ENCODE measurements at regions not wholly inside any gene's neighbourhood (a gene's known extent, or its start where the extent isn't known, plus 50 kb on each side); places are given as distances from the start of the nearest gene placed in this dataset.

- H3K4me3 Mint-ChIP-seq (ENCODE audit: low read depth) = no peak overlapping the region
- H3K27ac Mint-ChIP-seq = no peak overlapping the region
- no peaks in the 10 kb centered on the region for H3K9me3 Mint-ChIP-seq (ENCODE audit: low read depth)
- H3K36me3 Mint-ChIP-seq (ENCODE audit: insufficient read depth) = no peaks in the 10 kb centered on the region
- H3K27me3 Mint-ChIP-seq = no peaks in the 10 kb centered on the region
- no peak for DNase-seq (ENCODE audit: low spot score, unreplicated experiment)
- no peak for TF ChIP-seq CTCF (IDR thresholded peaks at IDR 0.05; ENCODE audit: unreplicated experiment)
- peaks cover under 1% of the 10 kb centered on the region for H3K4me1 Mint-ChIP-seq (ENCODE audit: low read depth)
These were observed 1249.3 kb downstream of the CDH12 start for GRCh38 chr5:21603796-21604195.

DNA sequence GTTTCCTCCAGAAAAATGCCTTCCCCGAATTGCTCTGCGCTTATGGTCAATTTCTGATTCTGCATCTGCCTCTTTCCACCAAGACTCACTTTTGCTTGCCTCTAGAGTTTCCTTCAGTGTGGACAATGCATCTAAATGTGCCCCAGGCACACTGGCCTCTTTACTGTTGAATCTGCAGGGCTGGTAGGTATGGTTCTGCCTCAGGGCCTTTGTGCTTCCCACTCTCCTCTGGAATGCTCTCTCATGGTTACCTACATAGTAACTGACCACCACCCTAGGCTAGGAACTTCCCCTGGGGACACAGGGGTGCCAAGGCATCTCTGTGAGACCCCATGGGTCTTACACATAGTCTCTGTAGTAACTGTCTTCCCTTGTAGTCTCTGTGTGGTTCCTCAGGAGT is 1258.6 kb downstream of the CDH12 start:
- no peak for TF ChIP-seq CTCF (IDR thresholded peaks at IDR 0.05; ENCODE audit: unreplicated experiment)
- no peak overlapping the region for H3K27ac Mint-ChIP-seq
- DNase-seq (ENCODE audit: low spot score, unreplicated experiment) = no peak
- no peaks in the 10 kb centered on the region for H3K36me3 Mint-ChIP-seq (ENCODE audit: insufficient read depth)
- no peaks in the 10 kb centered on the region for H3K27me3 Mint-ChIP-seq
- H3K4me3 Mint-ChIP-seq (ENCODE audit: low read depth) = no peak overlapping the region
- H3K9me3 Mint-ChIP-seq (ENCODE audit: low read depth) = peaks cover 7% of the 10 kb centered on the region
- H3K4me1 Mint-ChIP-seq (ENCODE audit: low read depth) = peaks cover under 1% of the 10 kb centered on the region

GRCh38 chr5:21593261-21593660 is 1259.9 kb downstream of the CDH12 start:
- no peaks in the 10 kb centered on the region for H3K36me3 Mint-ChIP-seq (ENCODE audit: insufficient read depth)
- H3K27me3 Mint-ChIP-seq = no peaks in the 10 kb centered on the region
- TF ChIP-seq CTCF (IDR thresholded peaks at IDR 0.05; ENCODE audit: unreplicated experiment) = no peak
- H3K9me3 Mint-ChIP-seq (ENCODE audit: low read depth) = peaks cover 7% of the 10 kb centered on the region
- DNase-seq (ENCODE audit: low spot score, unreplicated experiment) = no peak
- no peak overlapping the region for H3K27ac Mint-ChIP-seq
- peaks cover 3% of the 10 kb centered on the region for H3K4me1 Mint-ChIP-seq (ENCODE audit: low read depth)
- H3K4me3 Mint-ChIP-seq (ENCODE audit: low read depth) = no peak overlapping the region

GRCh38 chr5:21581508-21581907 is 1271.6 kb downstream of the CDH12 start:
- peaks cover 12% of the 10 kb centered on the region for H3K36me3 Mint-ChIP-seq (ENCODE audit: insufficient read depth)
- H3K27me3 Mint-ChIP-seq = no peaks in the 10 kb centered on the region
- no peak overlapping the region for H3K4me3 Mint-ChIP-seq (ENCODE audit: low read depth)
- H3K9me3 Mint-ChIP-seq (ENCODE audit: low read depth) = peaks cover 9% of the 10 kb centered on the region
- no peaks in the 10 kb centered on the region for H3K4me1 Mint-ChIP-seq (ENCODE audit: low read depth)
- H3K27ac Mint-ChIP-seq = no peak overlapping the region
- no peak for TF ChIP-seq CTCF (IDR thresholded peaks at IDR 0.05; ENCODE audit: unreplicated experiment)
- DNase-seq (ENCODE audit: low spot score, unreplicated experiment) = no peak

DNA sequence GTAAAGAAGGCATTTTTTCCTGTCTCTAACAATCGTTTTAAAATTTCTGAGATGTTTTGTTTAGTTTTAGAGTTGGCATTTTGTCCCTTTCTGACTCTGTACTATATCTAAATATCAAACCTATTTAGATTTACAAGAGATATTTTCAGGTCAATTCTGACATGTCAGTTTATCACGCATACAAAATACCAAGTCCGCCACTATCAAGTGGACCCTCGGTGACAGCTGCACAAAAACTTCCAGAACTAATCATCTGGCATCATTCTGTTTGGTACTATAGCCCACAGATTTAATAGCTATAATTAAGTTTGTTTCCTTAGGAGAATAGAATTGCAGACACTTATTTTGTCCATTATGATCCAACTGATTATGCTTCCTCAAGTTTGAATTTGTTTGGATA is 1278.2 kb downstream of the CDH12 start:
- TF ChIP-seq CTCF (IDR thresholded peaks at IDR 0.05; ENCODE audit: unreplicated experiment) = no peak
- Mint-ChIP-seq H3K36me3 (ENCODE audit: insufficient read depth) (peaks cover 4% of the 10 kb centered on the region), H3K27ac (no peak overlapping the region), H3K4me3 (ENCODE audit: low read depth) (no peak overlapping the region), H3K9me3 (ENCODE audit: low read depth) (peaks cover 6% of the 10 kb centered on the region), H3K27me3 (no peaks in the 10 kb centered on the region), H3K4me1 (ENCODE audit: low read depth) (no peaks in the 10 kb centered on the region)
- DNase-seq (ENCODE audit: low spot score, unreplicated experiment) = no peak

Measured in progenitor cell of endocrine pancreas (in vitro differentiated cells).